C4-2B (cell line): ENCODE measurements at regions not wholly inside any gene's neighbourhood (a gene's known extent, or its start where the extent isn't known, plus 50 kb on each side); places are given as distances from the start of the nearest gene placed in this dataset.

Experiments used
- ZFX ChIP-seq: fragments of 450-650 bp; IDR thresholded peaks from 2 replicates; pipeline ENCODE4 v1.6.1; 2017
- TF ChIP-seq, protein P1 (sequence below): fragments of 450-650 bp; conservative IDR thresholded peaks from 2 replicates; pipeline ENCODE4 v1.5.1; 2017; ENCODE audit warnings: mild to moderate bottlenecking

DNA sequence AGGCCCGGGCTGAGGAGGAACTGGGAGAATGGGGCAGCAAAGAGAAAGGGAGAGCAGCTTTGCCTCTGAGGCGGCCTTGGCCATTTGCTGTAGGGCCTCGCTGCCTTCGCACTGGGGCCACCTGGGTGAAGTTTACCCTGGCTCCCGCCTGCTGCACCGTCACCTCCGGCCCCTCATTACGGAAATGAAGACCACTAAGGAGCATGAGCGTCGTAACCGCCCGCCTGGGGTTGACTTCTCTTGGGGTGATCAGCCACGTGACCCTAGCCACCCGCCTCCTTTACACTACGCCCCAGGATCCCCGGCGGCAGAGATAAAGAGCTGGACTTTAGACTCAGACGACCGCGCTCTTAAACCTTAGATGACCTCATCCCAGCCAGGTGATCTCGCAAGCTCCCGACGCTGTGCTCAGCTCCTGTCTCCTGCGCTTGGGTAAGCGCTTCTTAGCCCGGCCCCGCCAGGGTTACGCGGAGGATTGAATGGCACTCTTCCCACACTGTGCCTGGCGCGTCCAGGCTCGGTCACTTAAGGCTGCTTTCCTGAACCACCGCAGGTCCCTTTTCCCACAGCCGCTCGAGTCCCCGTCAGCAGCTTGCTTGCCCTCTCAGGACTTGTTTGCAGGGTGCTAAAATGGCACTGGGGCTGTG is 107.9 kb upstream of the LARP1 start:
- TF ChIP-seq, protein P1, sequence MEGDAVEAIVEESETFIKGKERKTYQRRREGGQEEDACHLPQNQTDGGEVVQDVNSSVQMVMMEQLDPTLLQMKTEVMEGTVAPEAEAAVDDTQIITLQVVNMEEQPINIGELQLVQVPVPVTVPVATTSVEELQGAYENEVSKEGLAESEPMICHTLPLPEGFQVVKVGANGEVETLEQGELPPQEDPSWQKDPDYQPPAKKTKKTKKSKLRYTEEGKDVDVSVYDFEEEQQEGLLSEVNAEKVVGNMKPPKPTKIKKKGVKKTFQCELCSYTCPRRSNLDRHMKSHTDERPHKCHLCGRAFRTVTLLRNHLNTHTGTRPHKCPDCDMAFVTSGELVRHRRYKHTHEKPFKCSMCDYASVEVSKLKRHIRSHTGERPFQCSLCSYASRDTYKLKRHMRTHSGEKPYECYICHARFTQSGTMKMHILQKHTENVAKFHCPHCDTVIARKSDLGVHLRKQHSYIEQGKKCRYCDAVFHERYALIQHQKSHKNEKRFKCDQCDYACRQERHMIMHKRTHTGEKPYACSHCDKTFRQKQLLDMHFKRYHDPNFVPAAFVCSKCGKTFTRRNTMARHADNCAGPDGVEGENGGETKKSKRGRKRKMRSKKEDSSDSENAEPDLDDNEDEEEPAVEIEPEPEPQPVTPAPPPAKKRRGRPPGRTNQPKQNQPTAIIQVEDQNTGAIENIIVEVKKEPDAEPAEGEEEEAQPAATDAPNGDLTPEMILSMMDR = no peak
- TF ChIP-seq ZFX = no peak
